ENCODE measurements at regions not wholly inside any gene's neighbourhood (a gene's known extent, or its start where the extent isn't known, plus 50 kb on each side); places are given as distances from the start of the nearest gene placed in this dataset.
A peak's percentile ranks its signal among the peaks of the same experiment; 100 is the strongest.

- no peak for TF ChIP-seq TAF1 (IDR thresholded peaks at IDR 0.05; ENCODE audit: borderline replicate concordance, insufficient read depth, low read length)
These were observed 116.7 kb upstream of the PRSS16 start for GRCh38 chr6:27130668-27131428.

- TF ChIP-seq POLR2AphosphoS5 (IDR thresholded peaks at IDR 0.05; ENCODE audit: low read depth, low read length) = 0 out of 2 replicates have a peak, but pooled peaks have one; percentile 26
These were observed 115.3 kb upstream of the PRSS16 start for GRCh38 chr6:27132282-27132531.

- TF ChIP-seq REST (IDR thresholded peaks at IDR 0.05; ENCODE audit: insufficient read depth in 1 of 2, low read depth in 2 of 2, low read length in 2 of 2) = no peak
- TF ChIP-seq TAF1 (IDR thresholded peaks at IDR 0.05; ENCODE audit: borderline replicate concordance, insufficient read depth, low read length) = no peak
- no peak for TF ChIP-seq FOXP2 (optimal IDR thresholded peaks at IDR 0.05; ENCODE audit: borderline replicate concordance, extremely low read depth, extremely low read length, insufficient read depth)
- peak; percentile 85 for TF ChIP-seq POLR2AphosphoS5 (IDR thresholded peaks at IDR 0.05; ENCODE audit: low read depth, low read length)
- TF ChIP-seq SIN3A (IDR thresholded peaks at IDR 0.05; ENCODE audit: borderline replicate concordance, insufficient read depth, low read length) = no peak
These were observed 114.8 kb upstream of the PRSS16 start for GRCh38 chr6:27132532-27133280.

GRCh38 chr6:27133281-27134227 lies 113.9 kb upstream of the PRSS16 start:
- TF ChIP-seq REST (IDR thresholded peaks at IDR 0.05; ENCODE audit: insufficient read depth in 1 of 2, low read depth in 2 of 2, low read length in 2 of 2) (no peak), POLR2AphosphoS5 (IDR thresholded peaks at IDR 0.05; ENCODE audit: low read depth, low read length) (0 out of 2 replicates have a peak, but pooled peaks have one; percentile 3)

GRCh38 chr6:27135087-27135657 lies 112.3 kb upstream of the PRSS16 start:
- TF ChIP-seq TAF1 (IDR thresholded peaks at IDR 0.05; ENCODE audit: borderline replicate concordance, insufficient read depth, low read length) = no peak
- no peak for TF ChIP-seq POLR2AphosphoS5 (IDR thresholded peaks at IDR 0.05; ENCODE audit: low read depth, low read length)
- TF ChIP-seq FOXP2 (optimal IDR thresholded peaks at IDR 0.05; ENCODE audit: borderline replicate concordance, extremely low read depth, extremely low read length, insufficient read depth) = no peak
- TF ChIP-seq REST (IDR thresholded peaks at IDR 0.05; ENCODE audit: insufficient read depth in 1 of 2, low read depth in 2 of 2, low read length in 2 of 2) = no peak
- TF ChIP-seq SIN3A (IDR thresholded peaks at IDR 0.05; ENCODE audit: borderline replicate concordance, insufficient read depth, low read length) = no peak
